Left hindlimb (tissue), 1 donor: ENCODE measurements at regions not wholly inside any gene's neighbourhood (a gene's known extent, or its start where the extent isn't known, plus 50 kb on each side); places are given as distances from the start of the nearest gene placed in this dataset.

Experiments used
- DNase-seq: peaks from one replicate; pipeline ENCODE4 v3.0.0-alpha.2; 2018

DNA sequence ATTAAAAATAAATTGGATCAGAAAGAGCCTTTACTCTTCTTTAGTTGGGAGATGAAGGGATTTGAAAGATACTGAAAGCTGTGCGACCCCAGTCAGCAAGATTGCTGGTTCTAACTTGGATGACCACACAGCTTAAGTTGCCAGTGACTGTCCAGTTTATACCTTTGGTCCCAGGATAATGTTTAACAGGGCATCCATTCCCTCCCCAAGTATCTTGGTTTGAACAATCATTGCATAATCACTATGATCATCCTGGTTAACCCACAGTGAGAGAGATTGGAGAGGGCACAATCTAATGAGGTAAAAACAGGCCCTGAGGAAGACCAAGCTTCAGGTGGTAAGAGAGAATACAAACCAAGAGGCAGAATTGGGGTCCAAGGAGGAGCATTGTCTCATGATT, 798.3 kb downstream of the MAFB start:
- no peak for DNase-seq

DNA sequence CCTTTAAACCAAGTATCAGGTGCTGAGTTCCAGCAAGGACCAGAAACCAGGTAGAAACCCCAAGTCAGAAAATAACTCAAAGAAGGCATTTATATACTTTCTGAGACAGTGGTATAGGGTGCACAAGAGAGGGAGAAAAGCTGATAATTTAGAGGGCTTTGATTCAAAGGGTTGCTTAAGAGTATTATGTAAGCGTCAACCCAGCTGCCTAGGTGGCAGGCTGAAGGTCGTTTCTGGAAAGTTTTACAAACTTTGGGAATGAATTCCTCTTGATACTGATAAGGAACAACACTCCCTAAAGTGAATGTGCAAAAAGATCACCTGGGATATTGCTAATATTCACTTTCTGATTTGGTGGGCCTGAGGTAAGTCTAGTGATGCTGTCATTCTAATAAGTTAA, 800.7 kb downstream of the MAFB start:
- no peak for DNase-seq

DNA sequence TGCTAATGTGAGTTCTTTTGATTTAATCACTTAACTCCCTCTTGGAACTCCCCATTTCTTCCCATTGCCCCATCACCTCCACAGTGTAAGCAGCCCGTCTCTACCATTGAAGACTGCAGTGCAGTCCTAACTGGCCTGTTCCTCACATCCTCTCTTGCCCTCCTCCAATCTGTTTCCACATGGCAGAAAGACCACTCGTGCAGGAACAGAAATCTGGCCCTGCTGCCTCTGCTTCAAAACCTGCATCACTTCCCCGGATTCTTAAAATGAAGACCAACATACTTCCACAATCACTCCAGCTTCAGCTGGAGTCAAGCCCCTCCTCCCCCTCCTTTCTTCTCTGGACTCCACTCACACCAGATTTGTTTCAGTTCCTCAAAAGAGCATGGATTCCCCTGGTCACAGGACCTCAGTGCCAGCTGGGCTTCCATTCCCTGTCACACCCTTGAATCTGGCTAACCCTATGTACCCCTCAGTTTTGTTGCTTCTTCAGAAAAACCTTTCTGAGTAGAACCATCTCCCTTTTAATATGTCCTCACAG, 802.3 kb downstream of the MAFB start:
- DNase-seq, result no peak

DNA sequence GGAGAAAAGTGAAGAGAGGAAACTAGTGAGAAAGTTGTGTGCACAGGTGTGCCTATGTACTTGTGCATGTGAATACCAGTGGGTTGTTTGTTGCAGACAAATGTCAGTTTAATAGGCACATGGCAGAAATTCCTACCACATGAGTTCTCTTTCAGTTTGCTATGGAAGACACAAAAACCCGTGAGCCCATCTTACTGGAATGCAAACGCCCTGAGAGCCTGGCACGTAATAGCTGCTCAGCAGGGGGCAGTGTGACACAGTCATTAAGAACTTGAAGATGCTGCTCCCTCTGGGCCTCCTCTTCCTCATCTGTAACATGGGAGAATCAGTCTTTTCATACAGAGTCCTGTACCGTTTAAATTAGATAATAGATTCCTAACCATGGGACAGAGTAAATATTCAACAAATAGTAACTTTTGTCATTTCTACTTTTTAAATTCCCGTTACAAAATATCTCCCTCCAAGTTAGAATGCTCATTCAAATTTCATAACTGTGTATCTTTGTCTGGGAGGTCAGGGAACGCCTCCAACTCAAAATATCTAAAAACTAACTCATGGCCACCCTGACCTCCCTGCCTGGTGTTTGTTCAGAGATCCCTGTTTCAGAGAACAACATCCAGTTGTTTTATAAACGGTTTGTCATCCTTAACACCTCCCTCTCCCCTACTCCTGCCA, 802.9 kb downstream of the MAFB start:
- peak; percentile 66 for DNase-seq

DNA sequence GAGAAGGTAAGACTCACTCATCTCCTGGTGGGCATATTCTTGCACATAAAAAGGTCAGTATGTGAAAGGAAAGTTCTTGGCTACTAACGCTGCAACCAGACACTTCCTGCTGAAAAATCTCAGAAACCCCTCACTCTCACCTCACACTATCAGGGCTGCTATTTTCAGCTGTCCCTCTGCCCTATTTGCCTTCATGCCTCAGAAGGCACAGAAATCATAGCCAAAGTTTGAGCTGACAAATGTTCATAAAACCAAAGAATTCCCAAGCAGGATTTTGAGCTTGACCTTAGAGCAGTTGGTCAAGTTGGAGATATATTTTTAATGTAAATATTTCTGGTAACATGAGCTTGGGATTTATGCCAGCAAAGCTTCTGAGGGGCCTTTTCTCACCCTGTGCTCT, 806.2 kb downstream of the MAFB start:
- no peak for DNase-seq

DNA sequence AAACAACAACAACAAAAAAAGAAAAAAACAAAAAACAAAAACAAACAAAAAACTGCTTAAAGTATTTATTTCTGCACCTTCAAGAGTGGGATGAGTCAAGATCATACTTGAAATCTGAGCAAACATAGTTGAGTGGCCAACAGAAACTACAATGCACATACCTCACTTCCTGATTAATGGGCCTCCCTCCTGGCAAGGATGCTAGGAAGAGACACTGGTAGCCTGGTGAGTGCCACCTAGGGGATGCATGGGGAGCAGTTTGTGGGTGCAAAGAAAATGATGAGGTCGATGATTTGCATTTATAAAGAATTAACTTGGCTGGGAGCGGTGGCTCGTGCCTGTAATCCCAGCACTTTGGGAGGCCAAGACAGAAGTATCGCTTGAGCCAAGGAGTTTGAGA, 808.1 kb downstream of the MAFB start:
- DNase-seq, result no peak

DNA sequence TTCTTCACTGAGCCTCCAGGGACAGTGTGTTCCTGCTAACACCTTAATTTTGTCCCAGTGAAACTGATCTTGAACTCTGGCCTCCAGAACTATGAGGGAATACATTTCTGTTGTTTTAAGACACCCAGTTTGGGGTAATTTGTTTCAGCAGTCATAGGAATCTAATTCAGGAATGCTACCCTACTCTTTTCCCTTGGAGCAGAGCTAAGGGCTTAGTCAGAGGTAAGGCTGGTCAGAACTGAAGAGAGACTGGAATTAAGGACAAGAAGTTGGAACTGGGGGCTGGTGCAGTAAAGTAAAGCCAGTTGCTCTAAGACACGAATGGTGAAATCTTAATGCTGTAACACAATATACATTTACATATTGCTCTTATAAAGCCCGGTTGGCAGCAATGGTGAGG, 809.7 kb downstream of the MAFB start:
- DNase-seq, result no peak

DNA sequence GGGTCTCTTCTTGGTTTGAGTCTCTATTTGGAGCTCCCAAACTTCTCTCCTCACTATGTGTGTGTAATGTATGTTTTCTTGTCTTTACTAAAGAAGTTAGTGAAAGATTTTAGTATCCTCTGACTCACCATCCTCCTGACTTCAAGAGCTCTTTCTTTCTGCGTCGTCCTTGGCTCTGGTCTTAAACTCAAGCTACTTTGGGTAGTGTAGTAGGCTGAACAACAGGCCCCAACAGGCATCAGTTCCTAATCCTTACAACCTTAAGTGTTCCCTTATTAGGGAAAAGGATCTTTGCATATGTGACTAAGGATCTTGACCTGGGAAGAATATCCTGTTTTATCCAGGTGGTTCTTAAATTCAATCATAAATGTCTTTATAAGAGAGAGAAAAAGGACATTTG, 810.2 kb downstream of the MAFB start:
- no peak for DNase-seq

DNA sequence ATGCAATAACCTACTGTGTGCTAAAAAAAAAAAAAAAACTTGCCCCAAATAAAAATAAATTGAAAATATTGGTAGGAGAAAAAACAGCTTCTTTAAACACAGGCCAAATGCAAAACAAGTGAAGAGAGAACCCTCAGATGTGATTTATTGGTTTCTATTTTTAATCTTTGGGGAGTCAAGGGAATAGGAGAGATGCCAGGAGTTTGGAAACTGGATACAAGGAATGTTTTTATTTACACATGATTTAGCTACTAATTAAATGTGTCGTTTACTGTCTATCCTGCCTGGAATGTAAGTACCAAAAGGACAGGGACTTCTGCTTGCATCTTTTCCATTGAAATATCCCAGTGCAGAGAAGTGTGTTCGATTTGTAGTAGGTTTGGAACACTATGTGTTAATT, 810.7 kb downstream of the MAFB start:
- DNase-seq, result no peak

DNA sequence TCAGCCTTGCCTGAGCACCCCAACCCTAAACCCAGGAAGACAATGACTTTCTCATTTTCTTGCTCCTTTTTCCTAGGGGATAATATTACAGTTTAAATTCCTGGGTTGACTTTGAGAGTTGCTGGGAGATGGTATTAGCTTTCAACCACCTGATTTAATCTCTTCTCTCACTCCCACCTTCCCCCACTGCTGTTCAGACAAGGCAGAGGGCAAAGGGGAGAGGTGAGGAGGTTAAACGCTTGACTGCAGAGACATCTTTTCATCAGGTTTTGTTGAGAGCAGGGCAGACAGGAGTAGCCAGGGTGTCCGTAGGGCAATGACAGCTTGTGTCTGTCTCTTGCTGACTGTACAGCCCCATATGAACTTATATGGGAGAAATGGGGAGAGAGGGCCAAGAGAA, 811.2 kb downstream of the MAFB start:
- no peak for DNase-seq

DNA sequence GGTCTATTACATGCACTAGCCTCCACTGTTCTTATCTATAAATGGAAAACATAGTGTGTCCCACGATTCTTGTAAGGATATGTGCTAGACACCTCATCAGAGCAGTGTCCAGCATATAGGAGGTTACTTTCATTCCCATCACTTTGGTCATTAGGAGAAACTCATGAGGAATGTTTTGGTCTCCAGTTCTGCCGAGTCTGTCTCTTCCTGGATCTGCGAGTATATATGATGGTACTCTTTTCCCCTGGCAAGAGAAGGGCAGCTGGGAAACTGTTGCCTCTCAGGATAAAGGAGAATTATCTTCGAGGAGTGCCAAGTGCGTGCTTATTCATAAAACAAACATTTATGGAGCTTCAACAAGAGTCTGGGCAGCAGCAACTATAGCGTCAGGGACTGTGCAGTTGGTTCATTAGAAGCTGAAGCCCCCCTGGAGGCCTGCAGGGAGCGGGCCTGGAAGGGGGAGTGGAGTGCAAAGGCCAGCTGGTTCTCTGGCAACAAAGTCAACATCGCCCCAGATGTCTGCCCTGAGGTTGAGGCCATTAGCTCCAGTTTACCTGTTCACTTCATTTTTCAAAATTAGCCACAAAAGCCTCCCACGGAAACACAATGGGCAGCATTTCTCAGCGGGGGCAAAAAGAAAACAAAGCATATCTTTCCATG, 811.9 kb downstream of the MAFB start:
- DNase-seq, result no peak

DNA sequence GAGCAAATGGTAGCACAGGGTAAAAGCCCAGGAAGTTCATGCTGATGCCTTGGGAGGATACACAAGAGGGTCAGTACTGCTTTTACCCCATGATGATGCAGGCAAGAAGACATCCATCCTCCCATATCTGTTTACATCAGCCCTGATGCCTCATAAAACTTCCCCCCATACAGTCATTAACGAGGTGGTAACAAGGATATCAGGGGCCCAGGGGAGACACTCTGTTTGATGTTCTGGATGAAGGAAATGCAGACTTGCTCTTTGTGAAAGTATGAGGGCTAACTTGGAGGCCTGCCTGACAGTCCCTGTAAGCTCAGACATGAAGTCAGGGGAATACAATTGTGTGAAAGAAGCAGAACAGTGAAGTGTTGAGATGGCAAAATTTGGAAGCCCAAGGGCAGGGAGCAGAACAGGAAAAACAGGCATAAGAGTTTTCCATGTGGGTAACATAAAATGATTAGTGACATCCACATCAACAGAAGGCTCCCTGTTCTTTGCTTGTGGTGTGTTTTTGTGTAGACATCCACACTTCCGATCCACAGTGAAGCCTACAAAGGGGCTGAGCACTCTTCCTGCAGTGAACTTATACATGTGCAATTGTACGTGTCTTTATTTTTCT, 813.4 kb downstream of the MAFB start:
- DNase-seq, result no peak

DNA sequence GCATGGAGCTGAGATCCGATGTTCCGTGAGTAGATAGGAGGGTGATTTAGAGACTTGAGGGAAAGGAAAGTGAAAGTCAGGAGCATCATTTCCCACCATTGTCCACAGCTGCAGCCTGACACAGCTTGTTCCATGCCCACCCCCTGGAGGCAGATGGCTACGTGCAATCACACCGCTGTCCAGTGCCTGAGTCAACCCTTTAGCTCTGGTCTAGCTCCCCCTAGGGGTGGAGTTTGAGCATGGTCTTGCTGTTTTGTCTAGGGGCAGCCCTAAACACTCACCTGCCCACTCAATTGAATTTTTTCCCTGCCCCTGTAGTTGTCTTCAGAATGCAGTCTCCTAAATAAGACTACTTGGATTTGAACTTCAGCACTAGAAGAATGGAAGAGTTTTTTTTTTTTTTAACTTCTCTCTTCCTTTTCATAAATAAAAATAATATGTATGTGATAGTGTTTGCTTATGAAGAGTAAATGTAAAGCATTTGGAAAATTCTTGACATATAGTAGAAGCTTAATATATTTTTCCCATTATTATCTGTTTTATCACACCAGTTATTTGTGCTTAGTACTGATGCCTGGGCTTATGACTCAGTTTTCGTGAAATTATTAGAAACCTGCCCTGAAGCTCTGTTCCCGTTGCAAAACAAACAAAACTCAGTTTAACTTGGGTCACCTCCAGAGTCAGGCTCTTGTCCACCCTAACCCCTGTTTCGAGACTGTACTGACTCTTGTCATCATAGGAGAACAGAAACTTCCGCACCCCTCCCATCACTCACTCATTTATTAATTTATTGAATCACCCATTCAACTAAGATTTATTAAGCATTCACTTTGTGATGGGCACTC, 814.8 kb downstream of the MAFB start:
- peak; percentile 68 for DNase-seq

DNA sequence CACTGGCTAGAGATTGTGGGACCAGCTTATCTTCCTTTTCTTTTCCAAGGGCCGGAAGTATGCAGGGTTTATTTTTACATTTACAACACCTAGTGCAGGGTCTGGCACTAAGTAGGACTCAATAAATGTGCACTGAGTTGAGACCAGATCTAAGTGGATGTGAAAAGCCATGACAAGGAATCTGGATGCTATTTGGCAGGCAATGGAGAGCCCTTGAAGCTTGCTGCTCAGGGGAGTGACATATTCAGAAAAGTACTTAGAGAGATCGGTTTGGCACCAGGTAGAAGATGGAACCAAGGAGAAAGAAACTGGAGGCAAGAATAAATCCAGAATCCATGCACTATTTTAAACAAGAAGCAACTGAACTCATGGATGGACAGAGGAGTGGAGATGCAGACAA, 815.8 kb downstream of the MAFB start:
- DNase-seq, result no peak

DNA sequence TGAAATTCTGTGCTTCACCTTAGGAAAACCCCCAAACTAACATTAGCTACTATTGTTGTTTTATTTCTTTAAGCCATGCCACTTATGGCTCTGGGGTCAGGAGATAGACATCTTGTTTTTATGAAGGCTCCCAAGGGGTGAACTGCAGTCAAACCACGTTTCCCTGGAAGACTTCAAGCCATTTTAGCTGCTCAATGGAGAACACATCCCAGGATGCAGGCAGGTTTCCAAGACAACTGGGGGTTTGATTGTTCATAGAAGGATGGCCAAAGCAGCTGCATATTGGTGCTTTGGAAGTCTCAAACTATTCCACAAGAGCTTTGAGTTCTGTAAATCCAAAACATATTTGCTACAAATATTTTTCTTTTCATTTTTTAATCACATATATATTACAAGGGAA, 818.0 kb downstream of the MAFB start:
- no peak for DNase-seq

DNA sequence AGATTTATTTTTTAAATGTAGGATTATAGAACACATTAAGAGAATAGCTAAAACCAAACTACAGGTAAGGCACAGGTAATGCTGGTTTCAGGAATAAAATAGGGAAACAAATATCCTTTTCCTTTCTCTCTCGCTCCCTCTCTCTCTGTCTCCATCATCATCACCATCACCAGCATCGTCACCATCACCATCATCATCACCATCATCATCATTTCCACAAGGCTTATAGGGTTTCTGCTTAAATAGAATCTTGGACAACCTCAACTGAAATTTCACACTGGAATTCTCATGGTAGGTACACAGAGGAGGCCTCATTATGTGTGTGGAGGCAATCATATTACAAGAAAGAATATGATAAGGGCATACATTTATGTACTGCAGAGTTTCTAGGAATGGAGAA, 823.6 kb downstream of the MAFB start:
- DNase-seq, result no peak

DNA sequence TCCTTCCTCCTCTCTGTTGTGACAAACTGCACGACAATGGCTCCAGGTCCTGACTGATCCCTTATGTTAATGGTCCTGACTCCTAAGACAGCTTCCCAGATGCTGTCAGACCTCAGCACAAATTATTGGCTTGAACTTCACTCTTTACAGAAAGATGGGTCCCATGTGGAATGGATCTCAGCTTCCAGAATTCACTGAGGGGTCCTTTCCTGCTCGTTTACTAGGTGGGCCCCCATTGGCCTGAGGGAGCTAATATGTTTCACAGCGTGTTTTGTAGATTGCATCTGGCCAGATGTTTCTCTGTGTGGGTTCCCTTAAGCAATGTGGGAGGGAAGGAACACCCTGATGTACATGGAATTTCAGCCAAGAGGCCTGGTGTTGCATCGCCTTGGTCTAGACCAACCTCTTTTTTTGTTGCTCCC, 826.6 kb downstream of the MAFB start:
- DNase-seq, result no peak

DNA sequence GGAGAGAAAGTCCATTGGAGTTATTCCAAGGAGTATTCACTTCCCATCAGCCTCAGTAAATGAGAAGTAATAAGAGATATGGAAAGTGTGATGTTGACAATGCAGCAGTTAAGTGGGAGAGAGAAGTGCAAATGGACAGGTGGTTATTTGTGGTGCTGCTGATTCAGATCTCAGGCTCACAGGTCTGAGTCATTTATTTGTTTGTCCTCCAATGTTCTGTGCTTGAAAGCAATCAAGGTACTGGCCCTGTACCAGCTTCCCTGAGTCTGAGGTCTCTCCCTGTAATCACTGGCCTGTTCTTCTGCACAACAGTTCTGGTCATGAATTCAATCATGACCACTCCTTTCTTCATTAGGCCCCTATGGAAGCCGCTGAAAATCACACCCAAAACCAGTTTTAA, 827.7 kb downstream of the MAFB start:
- no peak for DNase-seq

DNA sequence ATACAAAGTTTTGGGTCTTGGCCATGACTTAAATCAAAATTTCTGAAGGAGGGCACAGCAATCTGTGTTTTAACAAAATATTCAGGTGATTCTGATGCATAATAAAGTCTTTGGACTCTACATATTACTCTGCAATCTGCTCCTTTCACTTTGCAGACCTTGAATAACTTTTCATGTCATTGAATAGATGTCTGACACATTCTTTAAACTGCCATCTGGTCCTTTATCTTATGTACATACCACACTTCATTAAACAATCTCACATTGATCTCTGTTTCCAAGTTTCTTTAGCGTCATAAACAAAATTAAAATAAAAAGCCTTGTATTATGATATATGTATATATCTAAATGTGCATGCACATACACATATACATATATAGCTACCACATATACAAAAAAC, 831.2 kb downstream of the MAFB start:
- DNase-seq, result no peak

DNA sequence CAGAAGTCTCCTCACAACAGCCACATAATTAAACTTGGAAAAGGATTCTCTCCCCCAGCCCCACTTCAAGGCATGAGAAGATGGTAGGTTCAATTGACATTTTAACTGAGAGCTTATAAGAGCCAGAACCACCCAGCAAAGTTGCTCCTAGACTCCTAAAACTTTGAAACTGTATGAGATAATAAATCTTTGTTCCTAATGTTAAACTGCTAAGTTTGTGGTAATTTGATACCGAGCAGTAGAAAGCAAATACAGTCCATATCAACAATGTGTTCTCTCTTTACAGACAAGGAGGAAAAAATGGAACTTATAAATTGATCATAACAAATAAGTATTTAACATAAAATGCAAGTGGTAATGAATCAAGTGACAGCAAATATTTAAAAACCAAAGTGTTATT, 831.8 kb downstream of the MAFB start:
- DNase-seq, result no peak

DNA sequence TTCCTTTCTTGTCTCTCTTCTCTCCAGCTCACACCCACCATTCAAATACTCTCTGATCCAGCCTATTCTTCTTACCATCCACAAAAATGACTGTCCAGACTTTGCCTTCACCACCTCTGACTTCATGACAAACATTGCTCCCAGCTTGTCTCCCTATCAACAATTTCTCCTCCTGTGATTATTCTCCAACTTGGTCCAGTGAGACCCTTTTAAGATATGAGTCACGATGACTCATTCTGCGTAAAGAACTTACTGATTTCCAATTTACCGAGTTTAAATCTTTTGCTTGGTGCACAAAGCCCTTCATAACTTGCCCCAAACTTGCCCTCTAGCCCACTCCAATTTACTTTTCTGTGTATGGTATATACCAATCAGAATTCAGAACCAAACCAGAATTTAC, 833.2 kb downstream of the MAFB start:
- DNase-seq, result no peak

DNA sequence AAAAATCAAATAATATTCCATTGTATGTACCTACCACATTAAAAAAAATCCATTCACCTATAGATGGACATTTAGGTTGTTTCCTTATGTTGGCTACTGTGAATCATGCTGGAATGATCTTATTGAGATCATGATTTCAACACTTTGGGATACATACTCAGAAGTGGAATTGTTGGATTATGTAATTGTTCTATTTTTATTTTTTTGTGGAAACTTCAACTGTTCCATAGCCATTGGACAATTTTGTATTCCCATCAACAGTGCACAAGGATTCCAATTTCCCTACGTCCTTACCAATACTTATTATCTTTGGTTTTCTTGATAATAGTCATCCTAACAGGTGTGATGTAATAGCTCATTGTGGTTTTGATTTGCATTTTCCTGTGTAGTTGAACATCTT, 834.0 kb downstream of the MAFB start:
- no peak for DNase-seq

DNA sequence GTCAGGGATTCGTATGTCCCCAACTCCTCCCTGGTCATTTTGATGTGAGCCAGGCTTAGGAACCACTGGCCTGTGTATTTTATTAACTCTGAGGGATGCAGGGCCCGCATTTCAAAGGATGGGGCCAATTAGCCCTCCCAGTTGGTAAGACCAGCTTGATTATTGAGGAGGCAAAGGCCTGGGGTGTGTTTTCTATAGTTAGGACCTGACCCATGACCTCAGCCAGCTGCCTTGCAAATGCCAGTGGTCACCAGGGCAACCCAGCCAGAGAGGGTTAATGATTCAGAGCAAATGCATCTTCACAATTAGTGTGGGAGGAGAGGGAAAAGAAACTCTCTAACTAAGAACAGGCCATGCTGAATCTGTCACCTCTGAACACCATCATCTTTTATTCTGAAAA, 835.4 kb downstream of the MAFB start:
- no peak for DNase-seq
